ENCODE measurements at regions not wholly inside any gene's neighbourhood (a gene's known extent, or its start where the extent isn't known, plus 50 kb on each side); places are given as distances from the start of the nearest gene placed in this dataset.

GRCh38 chr15:87710406-87710805, 546.1 kb downstream of the NTRK3 start:
- TF ChIP-seq POLR2A (IDR thresholded peaks at IDR 0.05; ENCODE audit: low read depth, low read length) (no peak), POLR2AphosphoS5 (IDR thresholded peaks at IDR 0.05; ENCODE audit: low read depth, low read length) (no peak), TAF1 (IDR thresholded peaks at IDR 0.05; ENCODE audit: low read depth, low read length) (no peak), PAX5 (IDR thresholded peaks at IDR 0.05; ENCODE audit: insufficient read depth, low read length, severe bottlenecking) (no peak), POU2F2 (IDR thresholded peaks at IDR 0.05; ENCODE audit: low read depth, low read length) (no peak)
